ENCODE measurements at regions not wholly inside any gene's neighbourhood (a gene's known extent, or its start where the extent isn't known, plus 50 kb on each side); places are given as distances from the start of the nearest gene placed in this dataset.

DNA sequence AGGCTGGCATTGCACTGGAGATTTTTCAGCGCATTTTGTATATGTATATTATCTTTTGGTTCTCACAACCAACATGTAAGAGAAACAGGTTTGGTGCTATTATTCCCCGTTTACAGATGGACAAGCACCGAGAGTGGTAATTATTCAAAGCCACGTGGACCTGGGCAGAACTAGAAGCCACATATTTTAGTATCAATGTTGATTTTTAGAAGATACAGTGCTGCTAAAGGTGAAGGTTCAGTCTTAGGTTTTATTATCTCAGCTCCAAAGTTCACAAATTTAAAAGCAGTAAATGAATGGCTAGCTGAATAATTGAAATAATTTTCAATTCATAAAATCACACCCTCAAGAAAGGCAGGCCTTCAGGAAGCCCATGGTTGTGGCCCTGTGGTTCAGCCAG, 400.6 kb upstream of the ID2 start:
- H3K27me3 ChIP-seq (ENCODE audit: insufficient read depth, low read length), result no peaks in the 10 kb centered on the region
- H3K27ac ChIP-seq (ENCODE audit: low read depth, low read length), result no peak overlapping the region
- H2AFZ ChIP-seq (ENCODE audit: low read depth, low read length, poor library complexity, severe bottlenecking), result no peak overlapping the region
- no peaks in the 10 kb centered on the region for H3K36me3 ChIP-seq (ENCODE audit: control insufficient read depth in 1 of 2, insufficient read depth in 2 of 2, low read length in 2 of 2)
- no peaks in the 10 kb centered on the region for H3K79me2 ChIP-seq (ENCODE audit: insufficient read depth, low read length)
- no TSS peak for BruUV-seq (replicated peaks)
- no peak overlapping the region for H3K4me3 ChIP-seq (replicated peaks in 1 of 2; ENCODE audit: low read depth in 1 of 2, low read length in 2 of 2)
- intact Hi-C loops (cut with micrococcal nuclease), result no loop called here
- no peaks in the 10 kb centered on the region for H3K9me3 ChIP-seq (ENCODE audit: control insufficient read depth in 1 of 2, insufficient read depth in 1 of 2, low read depth in 1 of 2, low read length in 2 of 2)
- H4K20me1 ChIP-seq (ENCODE audit: insufficient read depth), result no peaks in the 10 kb centered on the region
- ChIA-PET RAD21 (ENCODE audit: low non-redundant PET in 1 of 2, low total read pairs in 2 of 2, uncharacterized antibody in 2 of 2, unreplicated experiment in 2 of 2) (no interaction called here), CTCF (no interaction called here), POLR2A (no interaction called here)
- peaks cover 0 to 9% of the 10 kb centered on the region in 2 experiments; a peak in 1 of 4 replicates for H3K4me1 ChIP-seq (ENCODE audit: control insufficient read depth in 1 of 2, insufficient read depth in 2 of 2, low read length in 2 of 2)
- no peak overlapping the region for H3K9ac ChIP-seq (ENCODE audit: low read length)
- ATAC-seq (no peak), DNase-seq (ENCODE audit: low read depth, low spot score) (no peak)
- no peak for TF ChIP-seq EZH2phosphoT487 (IDR thresholded peaks at IDR 0.05; ENCODE audit: borderline replicate concordance)
- TF ChIP-seq ZBTB33 (IDR thresholded peaks at IDR 0.05; ENCODE audit: extremely low read depth, insufficient replicate concordance, low read length), result no peak
- no peak for TF ChIP-seq JUND (IDR thresholded peaks at IDR 0.05)
- H3K9me2 ChIP-seq (ENCODE audit: insufficient read depth), result no peaks in the 10 kb centered on the region
- H3K4me2 ChIP-seq (ENCODE audit: low read length), result no peak overlapping the region

DNA sequence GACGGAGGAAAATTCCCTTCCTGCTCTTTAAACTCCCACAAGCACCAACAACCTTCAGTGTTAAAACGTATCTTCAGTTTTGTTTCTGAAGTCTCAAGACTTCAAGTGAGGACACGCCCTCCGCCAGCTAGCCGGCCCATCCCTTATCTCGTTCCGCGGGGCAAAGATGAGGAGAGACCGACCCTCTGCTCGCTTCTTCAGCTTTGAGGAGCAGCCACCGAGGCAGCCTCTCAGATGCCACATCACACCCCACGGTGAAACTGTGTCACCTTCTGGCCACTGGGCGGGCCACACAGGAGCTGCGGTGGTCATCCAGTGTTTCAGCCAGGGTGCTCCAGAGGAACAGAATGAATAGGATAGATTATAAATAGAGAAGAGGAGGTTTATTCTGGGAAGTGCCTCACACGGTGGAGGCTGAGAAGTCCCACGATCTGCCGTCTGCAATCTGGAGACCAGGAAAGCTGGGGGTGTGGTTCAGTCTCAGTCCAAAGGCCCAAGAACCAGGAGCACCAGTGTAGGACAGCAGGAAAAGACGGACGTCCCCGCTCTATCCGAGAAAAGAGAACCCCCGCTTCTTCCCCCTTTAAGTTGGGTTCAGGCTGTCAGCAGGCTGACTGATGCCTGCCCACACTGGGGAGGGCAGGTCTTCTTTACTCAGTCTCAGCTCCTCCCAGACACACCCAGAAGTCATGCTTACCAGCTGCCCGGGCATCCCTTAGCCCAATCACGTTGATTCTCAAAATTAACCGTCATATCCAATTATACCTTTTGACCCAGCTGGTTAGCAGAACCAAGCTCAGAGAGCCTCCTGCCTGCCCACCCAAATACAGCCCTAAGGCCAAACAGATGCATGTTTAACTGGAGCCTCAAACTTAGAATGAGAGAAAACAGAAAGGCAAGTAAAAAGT, 399.7 kb upstream of the ID2 start:
- Histone ChIP-seq H3K4me3 (replicated peaks in 1 of 2; ENCODE audit: low read depth in 1 of 2, low read length in 2 of 2) (no peak overlapping the region), H3K9ac (ENCODE audit: low read length) (no peak overlapping the region), H4K20me1 (ENCODE audit: insufficient read depth) (no peaks in the 10 kb centered on the region), H3K9me2 (ENCODE audit: insufficient read depth) (no peaks in the 10 kb centered on the region), H3K27ac (ENCODE audit: low read depth, low read length) (no peak overlapping the region), H2AFZ (ENCODE audit: low read depth, low read length, poor library complexity, severe bottlenecking) (no peak overlapping the region), H3K4me1 (ENCODE audit: control insufficient read depth in 1 of 2, insufficient read depth in 2 of 2, low read length in 2 of 2) (peaks cover 0 to 9% of the 10 kb centered on the region in 2 experiments; a peak in 1 of 4 replicates), H3K4me2 (ENCODE audit: low read length) (no peak overlapping the region), H3K79me2 (ENCODE audit: insufficient read depth, low read length) (no peaks in the 10 kb centered on the region), H3K9me3 (ENCODE audit: control insufficient read depth in 1 of 2, insufficient read depth in 1 of 2, low read depth in 1 of 2, low read length in 2 of 2) (no peaks in the 10 kb centered on the region), H3K27me3 (ENCODE audit: insufficient read depth, low read length) (no peaks in the 10 kb centered on the region), H3K36me3 (ENCODE audit: control insufficient read depth in 1 of 2, insufficient read depth in 2 of 2, low read length in 2 of 2) (no peaks in the 10 kb centered on the region)
- RAD21 ChIA-PET (ENCODE audit: low non-redundant PET in 1 of 2, low total read pairs in 2 of 2, uncharacterized antibody in 2 of 2, unreplicated experiment in 2 of 2), result no interaction called here
- intact Hi-C loops (cut with micrococcal nuclease), result no loop called here
- CTCF ChIA-PET, result no interaction called here
- no TSS peak for BruUV-seq (replicated peaks)
- POLR2A ChIA-PET, result no interaction called here
- TF ChIP-seq SIN3A (IDR thresholded peaks at IDR 0.05; ENCODE audit: low read depth), result no peak
- no peak for TF ChIP-seq FOSL1 (IDR thresholded peaks at IDR 0.05; ENCODE audit: low read depth)
- no peak for TF ChIP-seq CBX3 (IDR thresholded peaks at IDR 0.05; ENCODE audit: low read depth)
- TF ChIP-seq SRF (IDR thresholded peaks at IDR 0.05; ENCODE audit: low read depth), result no peak
- no peak for TF ChIP-seq MAX (IDR thresholded peaks at IDR 0.05)
- TF ChIP-seq SP1 (IDR thresholded peaks at IDR 0.05; ENCODE audit: low read depth), result no peak
- no peak for TF ChIP-seq RAD21 (IDR thresholded peaks at IDR 0.05; ENCODE audit: low read depth)
- TF ChIP-seq ZFX (IDR thresholded peaks at IDR 0.05), result no peak
- TF ChIP-seq TCF7L2 (IDR thresholded peaks at IDR 0.05; ENCODE audit: borderline replicate concordance, extremely low read depth, insufficient read depth, insufficient read length), result no peak
- ATAC-seq (no peak), DNase-seq (ENCODE audit: low read depth, low spot score) (no peak)
